ENCODE measurements at regions not wholly inside any gene's neighbourhood (a gene's known extent, or its start where the extent isn't known, plus 50 kb on each side); places are given as distances from the start of the nearest gene placed in this dataset.

DNA sequence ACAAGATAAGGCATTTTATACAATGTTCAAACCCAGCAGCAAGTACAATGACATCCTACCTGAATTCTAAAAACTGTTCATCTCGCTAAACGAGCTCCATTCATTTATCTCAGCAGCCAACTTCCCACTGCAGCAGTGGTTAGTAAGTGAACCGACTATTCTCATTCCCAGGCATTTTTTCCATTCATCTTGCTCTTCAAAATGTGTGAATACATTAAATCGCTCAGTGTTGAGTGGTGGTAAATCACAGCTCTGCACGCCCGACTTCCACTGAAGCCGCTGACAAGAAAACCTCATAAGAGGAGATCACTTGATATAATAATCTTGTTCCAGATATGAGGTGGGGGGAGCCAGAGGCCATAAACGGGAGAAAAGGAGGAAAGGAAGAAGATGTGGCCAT lies 746.2 kb upstream of the USP15 start:
- H3K4me2 ChIP-seq, result no peak overlapping the region
- WGBS (ENCODE audit: low lambda C conversion rate, missing lambda C conversion rate), result 81% methylated on average over 8 of the region's 8 CpGs

DNA sequence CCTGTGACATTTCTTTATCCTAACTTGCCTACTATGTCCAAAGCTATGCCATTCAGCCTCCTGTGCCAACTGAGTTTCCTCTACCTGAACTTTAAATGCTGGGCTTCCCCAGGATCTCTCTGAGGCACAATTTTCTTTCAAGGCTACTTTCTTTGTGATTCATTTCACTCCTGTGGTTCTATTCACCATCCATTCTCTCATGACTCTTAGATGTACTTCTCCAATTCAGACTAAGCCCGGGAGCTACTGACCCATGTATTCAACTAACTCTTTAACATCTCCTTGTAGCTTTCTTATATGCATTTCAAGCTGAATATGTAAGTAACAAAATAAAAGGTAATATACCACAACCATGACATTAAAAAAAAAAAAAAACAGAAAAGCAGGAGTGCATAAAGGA lies 738.9 kb upstream of the USP15 start:
- Histone ChIP-seq H3K4me2 (no peak overlapping the region), H4K20me1 (ENCODE audit: insufficient read depth, poor library complexity, severe bottlenecking) (no peaks in the 10 kb centered on the region), H3K27me3 (no peaks in the 10 kb centered on the region), H3K27ac (no peak overlapping the region), H3K9me2 (replicated peaks; ENCODE audit: insufficient read depth) (no peaks in the 10 kb centered on the region), H3K9me3 (ENCODE audit: low read depth) (no peaks in the 10 kb centered on the region), H3K4me3 (no peak overlapping the region), H3K4me1 (ENCODE audit: insufficient read depth) (no peaks in the 10 kb centered on the region), H3K36me3 (replicated peaks; ENCODE audit: insufficient read depth, low read depth) (no peaks in the 10 kb centered on the region), H3K79me2 (no peaks in the 10 kb centered on the region), H2AFZ (no peak overlapping the region)
- no peak for DNase-seq (ENCODE audit: low spot score)
- TF ChIP-seq EZH2phosphoT487 (IDR thresholded peaks at IDR 0.05; ENCODE audit: low read depth, severe bottlenecking, unreplicated experiment) (no peak), EZH2 (IDR thresholded peaks at IDR 0.05; ENCODE audit: borderline replicate concordance) (no peak)
- TF ChIP-seq, protein P1, sequence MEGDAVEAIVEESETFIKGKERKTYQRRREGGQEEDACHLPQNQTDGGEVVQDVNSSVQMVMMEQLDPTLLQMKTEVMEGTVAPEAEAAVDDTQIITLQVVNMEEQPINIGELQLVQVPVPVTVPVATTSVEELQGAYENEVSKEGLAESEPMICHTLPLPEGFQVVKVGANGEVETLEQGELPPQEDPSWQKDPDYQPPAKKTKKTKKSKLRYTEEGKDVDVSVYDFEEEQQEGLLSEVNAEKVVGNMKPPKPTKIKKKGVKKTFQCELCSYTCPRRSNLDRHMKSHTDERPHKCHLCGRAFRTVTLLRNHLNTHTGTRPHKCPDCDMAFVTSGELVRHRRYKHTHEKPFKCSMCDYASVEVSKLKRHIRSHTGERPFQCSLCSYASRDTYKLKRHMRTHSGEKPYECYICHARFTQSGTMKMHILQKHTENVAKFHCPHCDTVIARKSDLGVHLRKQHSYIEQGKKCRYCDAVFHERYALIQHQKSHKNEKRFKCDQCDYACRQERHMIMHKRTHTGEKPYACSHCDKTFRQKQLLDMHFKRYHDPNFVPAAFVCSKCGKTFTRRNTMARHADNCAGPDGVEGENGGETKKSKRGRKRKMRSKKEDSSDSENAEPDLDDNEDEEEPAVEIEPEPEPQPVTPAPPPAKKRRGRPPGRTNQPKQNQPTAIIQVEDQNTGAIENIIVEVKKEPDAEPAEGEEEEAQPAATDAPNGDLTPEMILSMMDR (IDR thresholded peaks at IDR 0.05; ENCODE audit: poor library complexity), result no peak
- WGBS (ENCODE audit: low lambda C conversion rate, missing lambda C conversion rate), result 69% methylated on average over 1 of the region's 1 CpG

More for the DNA sequence above, 746.2 kb upstream of the USP15 start:
- H3K4me3 ChIP-seq, result no peak overlapping the region
- H3K9me3 ChIP-seq (ENCODE audit: low read depth), result no peaks in the 10 kb centered on the region
- H3K27me3 ChIP-seq, result no peaks in the 10 kb centered on the region
- no peak overlapping the region for H3K27ac ChIP-seq
- DNase-seq (ENCODE audit: low spot score), result no peak
- no peaks in the 10 kb centered on the region for H3K9me2 ChIP-seq (replicated peaks; ENCODE audit: insufficient read depth)
- H3K36me3 ChIP-seq (replicated peaks; ENCODE audit: insufficient read depth, low read depth), result no peaks in the 10 kb centered on the region
- TF ChIP-seq EZH2phosphoT487 (IDR thresholded peaks at IDR 0.05; ENCODE audit: low read depth, severe bottlenecking, unreplicated experiment) (no peak), EZH2 (IDR thresholded peaks at IDR 0.05; ENCODE audit: borderline replicate concordance) (no peak)
- TF ChIP-seq, protein P1 (IDR thresholded peaks at IDR 0.05; ENCODE audit: poor library complexity), result no peak
- no peak overlapping the region for H2AFZ ChIP-seq
- H4K20me1 ChIP-seq (ENCODE audit: insufficient read depth, poor library complexity, severe bottlenecking), result no peaks in the 10 kb centered on the region
- no peaks in the 10 kb centered on the region for H3K4me1 ChIP-seq (ENCODE audit: insufficient read depth)
- no peaks in the 10 kb centered on the region for H3K79me2 ChIP-seq

DNA sequence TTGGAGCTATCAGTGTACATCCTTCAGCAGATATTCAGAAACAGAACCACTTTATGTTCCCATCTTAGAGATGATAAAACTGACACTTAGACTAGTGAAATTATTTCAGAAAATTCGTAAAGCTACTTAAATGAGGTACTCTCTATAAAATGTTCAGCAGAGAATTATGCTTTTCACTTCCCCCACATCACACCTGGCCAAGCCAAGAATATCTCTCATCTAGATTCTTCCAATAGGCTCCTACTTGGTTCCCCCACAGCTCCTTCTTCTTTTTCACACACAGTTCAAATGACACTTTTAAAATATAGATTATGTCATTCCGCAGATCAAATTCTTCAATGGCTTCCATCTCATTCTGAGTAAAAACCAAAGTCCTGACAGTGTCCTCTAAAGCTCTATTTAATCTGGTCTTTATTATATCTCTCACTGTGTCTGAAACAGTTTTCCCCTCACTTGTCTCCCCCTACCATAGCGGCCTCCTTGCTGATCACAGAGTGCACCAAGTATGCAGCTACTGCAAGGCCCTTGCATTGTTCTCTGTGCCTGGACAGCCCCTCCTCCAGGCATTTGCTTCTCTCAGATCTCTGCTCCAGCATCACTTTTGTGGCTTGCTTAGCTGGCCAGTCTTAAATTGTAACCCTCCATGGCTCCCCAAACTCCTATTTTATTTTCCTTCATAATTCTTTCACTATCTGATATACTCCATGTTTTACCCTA lies 736.8 kb upstream of the USP15 start:
- no peaks in the 10 kb centered on the region for H4K20me1 ChIP-seq (ENCODE audit: insufficient read depth, poor library complexity, severe bottlenecking)
- H3K9me2 ChIP-seq (replicated peaks; ENCODE audit: insufficient read depth), result no peaks in the 10 kb centered on the region
- no peaks in the 10 kb centered on the region for H3K27me3 ChIP-seq
- no peaks in the 10 kb centered on the region for H3K79me2 ChIP-seq
- H2AFZ ChIP-seq, result no peak overlapping the region
- no peak for DNase-seq (ENCODE audit: low spot score)
- H3K36me3 ChIP-seq (replicated peaks; ENCODE audit: insufficient read depth, low read depth), result no peaks in the 10 kb centered on the region
- no peak overlapping the region for H3K4me3 ChIP-seq
- no peak overlapping the region for H3K27ac ChIP-seq
- TF ChIP-seq EZH2phosphoT487 (IDR thresholded peaks at IDR 0.05; ENCODE audit: low read depth, severe bottlenecking, unreplicated experiment), result no peak
- no peak for TF ChIP-seq EZH2 (IDR thresholded peaks at IDR 0.05; ENCODE audit: borderline replicate concordance)
- TF ChIP-seq, protein P1 (IDR thresholded peaks at IDR 0.05; ENCODE audit: poor library complexity), result no peak
- no peaks in the 10 kb centered on the region for H3K9me3 ChIP-seq (ENCODE audit: low read depth)
- H3K4me1 ChIP-seq (ENCODE audit: insufficient read depth), result no peaks in the 10 kb centered on the region
- H3K4me2 ChIP-seq, result no peak overlapping the region
- 86% methylated on average over 3 of the region's 3 CpGs for WGBS (ENCODE audit: low lambda C conversion rate, missing lambda C conversion rate)

Data from hepatocyte (in vitro differentiated cells).